ENCODE measurements at regions not wholly inside any gene's neighbourhood (a gene's known extent, or its start where the extent isn't known, plus 50 kb on each side); places are given as distances from the start of the nearest gene placed in this dataset.

- H3K27ac ChIP-seq (ENCODE audit: low read length), result no peak overlapping the region
Observed at GRCh38 chr6:137391061-137391814, 103.0 kb downstream of the OLIG3 start.

GRCh38 chr6:137390334-137390733 lies 103.9 kb downstream of the OLIG3 start:
- ATAC-seq (ENCODE audit: insufficient read depth, low read depth) (no peak), DNase-seq (no peak)
- Histone ChIP-seq H3K4me3 (ENCODE audit: low read depth in 1 of 2, low read length in 2 of 2) (no peak overlapping the region), H3K27me3 (ENCODE audit: insufficient read depth, low read length, poor library complexity) (no peaks in the 10 kb centered on the region), H3K4me2 (ENCODE audit: insufficient read depth, low read length) (no peak overlapping the region), H2AFZ (ENCODE audit: low read depth, low read length) (no peak overlapping the region), H3K36me3 (ENCODE audit: insufficient read depth, low read length) (no peaks in the 10 kb centered on the region), H3K9ac (ENCODE audit: low read depth, low read length) (no peak overlapping the region), H3K4me1 (ENCODE audit: insufficient read depth, low read length) (peaks cover 27% of the 10 kb centered on the region), H3K27ac (ENCODE audit: low read length) (peak overlapping the region; percentile 73), H4K20me1 (ENCODE audit: insufficient read depth, low read length) (no peaks in the 10 kb centered on the region), H3K9me3 (ENCODE audit: insufficient read depth, low read length, severe bottlenecking) (no peaks in the 10 kb centered on the region), H3K79me2 (ENCODE audit: insufficient read depth, low read length) (no peaks in the 10 kb centered on the region)
- TF ChIP-seq CTCF (IDR thresholded peaks at IDR 0.05; ENCODE audit: borderline replicate concordance, extremely low read depth, low read length, poor library complexity, severe bottlenecking), result no peak
- TF ChIP-seq EZH2 (IDR thresholded peaks at IDR 0.05; ENCODE audit: borderline replicate concordance, low read depth, low read length, severe bottlenecking), result no peak

More at GRCh38 chr6:137391061-137391814, 103.0 kb downstream of the OLIG3 start:
- H3K4me3 ChIP-seq (ENCODE audit: low read depth in 1 of 2, low read length in 2 of 2), result no peak overlapping the region
- DNase-seq (no peak), ATAC-seq (ENCODE audit: insufficient read depth, low read depth) (no peak)
- no peaks in the 10 kb centered on the region for H4K20me1 ChIP-seq (ENCODE audit: insufficient read depth, low read length)
- H3K27me3 ChIP-seq (ENCODE audit: insufficient read depth, low read length, poor library complexity), result no peaks in the 10 kb centered on the region
- TF ChIP-seq EZH2 (IDR thresholded peaks at IDR 0.05; ENCODE audit: borderline replicate concordance, low read depth, low read length, severe bottlenecking) (no peak), CTCF (IDR thresholded peaks at IDR 0.05; ENCODE audit: borderline replicate concordance, extremely low read depth, low read length, poor library complexity, severe bottlenecking) (no peak)
- H3K36me3 ChIP-seq (ENCODE audit: insufficient read depth, low read length), result no peaks in the 10 kb centered on the region
- H3K4me1 ChIP-seq (ENCODE audit: insufficient read depth, low read length), result peaks cover 27% of the 10 kb centered on the region
- no peaks in the 10 kb centered on the region for H3K9me3 ChIP-seq (ENCODE audit: insufficient read depth, low read length, severe bottlenecking)
- no peak overlapping the region for H3K9ac ChIP-seq (ENCODE audit: low read depth, low read length)
- H3K79me2 ChIP-seq (ENCODE audit: insufficient read depth, low read length), result no peaks in the 10 kb centered on the region
- H3K4me2 ChIP-seq (ENCODE audit: insufficient read depth, low read length), result no peak overlapping the region
- no peak overlapping the region for H2AFZ ChIP-seq (ENCODE audit: low read depth, low read length)

GRCh38 chr6:137389150-137389704 lies 105.0 kb downstream of the OLIG3 start:
- H3K9ac ChIP-seq (ENCODE audit: low read depth, low read length), result 0 out of 2 replicates have a peak overlapping the region, but pooled peaks have one; percentile 5
- TF ChIP-seq EZH2 (IDR thresholded peaks at IDR 0.05; ENCODE audit: borderline replicate concordance, low read depth, low read length, severe bottlenecking) (no peak), CTCF (IDR thresholded peaks at IDR 0.05; ENCODE audit: borderline replicate concordance, extremely low read depth, low read length, poor library complexity, severe bottlenecking) (no peak)
- no peaks in the 10 kb centered on the region for H3K36me3 ChIP-seq (ENCODE audit: insufficient read depth, low read length)
- peak overlapping the region; percentile 31; the same call in 1 of the 2 replicates for H2AFZ ChIP-seq (ENCODE audit: low read depth, low read length)
- H3K4me1 ChIP-seq (ENCODE audit: insufficient read depth, low read length), result peaks cover 27% of the 10 kb centered on the region
- H3K79me2 ChIP-seq (ENCODE audit: insufficient read depth, low read length), result no peaks in the 10 kb centered on the region
- H4K20me1 ChIP-seq (ENCODE audit: insufficient read depth, low read length), result no peaks in the 10 kb centered on the region
- H3K4me3 ChIP-seq (ENCODE audit: low read depth in 1 of 2, low read length in 2 of 2), result 0 out of 4 replicates have a peak overlapping the region, but pooled peaks of 1 of the 2 experiments have one; percentile 28
- peak; percentile 100 for ATAC-seq (ENCODE audit: insufficient read depth, low read depth)
- no peaks in the 10 kb centered on the region for H3K9me3 ChIP-seq (ENCODE audit: insufficient read depth, low read length, severe bottlenecking)
- peak; percentile 86 for DNase-seq
- H3K27ac ChIP-seq (ENCODE audit: low read length), result peak overlapping the region; percentile 73
- no peaks in the 10 kb centered on the region for H3K27me3 ChIP-seq (ENCODE audit: insufficient read depth, low read length, poor library complexity)
- peak overlapping the region; percentile 58 for H3K4me2 ChIP-seq (ENCODE audit: insufficient read depth, low read length)

All from DND-41 (cell line).